ENCODE measurements at regions not wholly inside any gene's neighbourhood (a gene's known extent, or its start where the extent isn't known, plus 50 kb on each side); places are given as distances from the start of the nearest gene placed in this dataset.

DNA sequence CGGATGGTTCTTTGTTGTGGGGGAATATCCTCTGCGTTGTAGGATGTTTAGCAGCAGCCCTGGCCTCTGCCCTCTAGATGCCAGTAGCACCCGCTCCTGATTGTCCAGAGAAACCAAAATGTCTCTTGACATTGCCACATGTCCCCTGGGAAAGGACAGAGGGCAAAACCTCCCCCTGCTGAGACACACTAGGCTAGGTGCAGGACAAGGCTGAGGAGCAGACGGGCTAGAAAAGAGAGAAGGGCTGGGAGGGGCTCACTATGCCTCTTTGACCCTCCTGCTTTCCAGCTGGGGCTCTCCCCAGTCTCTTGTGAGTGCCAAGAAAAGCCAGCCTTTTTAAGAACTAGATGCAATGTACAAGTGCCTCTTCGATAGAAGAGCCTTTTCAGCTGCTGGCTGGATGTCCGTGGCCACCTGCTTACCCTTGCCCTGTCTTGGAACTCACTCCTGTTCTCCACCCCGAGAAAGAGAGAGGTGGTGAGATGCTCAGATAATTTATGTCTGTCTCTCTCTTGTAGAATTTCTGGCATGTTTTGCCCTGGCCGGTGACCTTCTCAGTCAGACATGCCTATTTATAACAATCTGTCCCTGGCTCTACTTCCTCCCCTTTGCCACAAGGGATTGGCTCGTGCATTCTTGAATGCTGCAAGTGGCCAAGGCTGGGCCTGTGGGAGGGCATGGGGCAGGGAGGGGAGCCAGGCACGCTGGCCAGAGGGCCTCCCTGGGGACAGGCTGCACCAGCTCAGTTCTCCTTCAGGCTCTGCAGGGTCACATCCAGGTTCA lies 142.6 kb downstream of the RPLP1 start:
- no peak for TF ChIP-seq CTCF (IDR thresholded peaks at IDR 0.05)
- peak; percentile 15 to 18 for TF ChIP-seq POLR2AphosphoS5 (IDR thresholded peaks at IDR 0.05)
- no peak for TF ChIP-seq EP300 (IDR thresholded peaks at IDR 0.05)

All from esophagus muscularis mucosa (tissue), 4 donors.